ENCODE measurements at regions not wholly inside any gene's neighbourhood (a gene's known extent, or its start where the extent isn't known, plus 50 kb on each side); places are given as distances from the start of the nearest gene placed in this dataset.
"Not testable (repeated sequence)": the region's sequence is repeated elsewhere in the genome, so short reads cannot be mapped to it uniquely, and the experiment has no call there.

DNA sequence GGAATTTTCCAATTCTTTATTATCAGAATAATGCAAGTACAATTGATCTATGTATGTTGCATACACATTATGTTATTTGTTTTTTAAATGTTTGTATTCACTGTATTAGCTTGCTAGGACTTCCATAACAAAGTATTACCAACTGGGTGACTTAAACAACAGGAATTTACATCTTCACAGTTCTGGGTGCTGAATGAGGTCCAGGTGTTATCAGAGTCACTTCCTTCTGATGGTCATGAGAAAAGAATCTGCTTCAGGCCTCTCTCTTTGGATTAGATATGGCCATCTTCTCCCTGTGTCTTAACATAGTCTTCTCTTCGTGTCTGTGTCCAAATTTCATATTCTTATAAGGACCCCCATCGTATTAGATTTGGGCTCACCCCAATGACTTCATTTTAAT is 229.1 kb upstream of the TRPC7 start:
- no peaks in the 10 kb centered on the region for H3K36me3 Mint-ChIP-seq (ENCODE audit: low read depth)
- no peaks in the 10 kb centered on the region for H3K4me1 Mint-ChIP-seq (ENCODE audit: low read depth)
- ChIA-PET POLR2A (no interaction called here), CTCF (no interaction called here)
- H3K27ac Mint-ChIP-seq, result no peak overlapping the region
- H3K4me3 Mint-ChIP-seq, result no peak overlapping the region
- DNase-seq (no peak), ATAC-seq (no peak)
- H3K27me3 Mint-ChIP-seq (ENCODE audit: low read depth), result no peaks in the 10 kb centered on the region
- H3K9me3 Mint-ChIP-seq (ENCODE audit: insufficient read depth), result no peaks in the 10 kb centered on the region

DNA sequence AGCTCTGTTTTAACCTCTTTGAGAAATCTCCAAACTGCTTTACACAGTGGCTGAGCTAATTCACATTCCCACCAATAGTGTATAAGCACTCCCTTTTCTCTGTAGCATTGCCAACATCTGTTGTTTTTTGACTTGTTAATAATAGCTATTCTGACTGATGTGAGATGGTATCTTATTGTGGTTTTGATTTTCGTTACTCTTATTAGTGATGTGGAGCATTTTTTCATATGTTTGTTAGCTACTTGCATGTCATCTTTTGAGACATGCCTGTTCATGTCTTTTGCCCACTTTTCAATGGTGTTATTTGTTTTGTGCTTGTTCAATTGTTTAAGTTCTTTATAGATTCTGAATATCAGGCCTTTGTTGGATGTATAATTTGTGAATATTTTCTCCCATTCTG is 225.2 kb upstream of the TRPC7 start:
- Mint-ChIP-seq H3K4me1 (ENCODE audit: low read depth) (no peaks in the 10 kb centered on the region), H3K27ac (no peak overlapping the region), H3K27me3 (ENCODE audit: low read depth) (no peaks in the 10 kb centered on the region), H3K4me3 (no peak overlapping the region), H3K36me3 (ENCODE audit: low read depth) (no peaks in the 10 kb centered on the region), H3K9me3 (ENCODE audit: insufficient read depth) (no peaks in the 10 kb centered on the region)
- ChIA-PET POLR2A (no interaction called here), CTCF (no interaction called here)
- no peak for DNase-seq
- no peak for ATAC-seq

DNA sequence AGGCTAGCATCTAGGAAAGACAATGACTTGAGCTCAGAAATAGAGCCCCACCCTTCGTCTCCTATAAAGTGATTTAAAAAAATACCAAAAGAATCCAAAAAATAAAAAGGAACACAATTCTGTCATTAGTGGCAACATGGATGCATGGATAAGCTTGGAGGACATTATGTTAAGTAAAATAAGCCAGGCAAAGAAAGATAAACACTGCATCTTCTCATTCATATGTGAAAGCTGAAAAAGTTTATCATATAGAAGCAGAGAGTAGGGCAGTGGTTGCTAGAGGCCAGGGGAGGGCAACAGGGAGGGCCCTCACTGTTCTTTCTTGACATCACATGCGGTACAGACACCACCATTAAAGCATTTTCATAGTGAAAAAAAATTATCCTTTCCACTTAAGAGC is 220.9 kb upstream of the TRPC7 start:
- Mint-ChIP-seq H3K36me3 (ENCODE audit: low read depth) (no peaks in the 10 kb centered on the region), H3K27me3 (ENCODE audit: low read depth) (no peaks in the 10 kb centered on the region), H3K9me3 (ENCODE audit: insufficient read depth) (no peaks in the 10 kb centered on the region), H3K4me1 (ENCODE audit: low read depth) (no peaks in the 10 kb centered on the region), H3K4me3 (no peak overlapping the region), H3K27ac (no peak overlapping the region)
- ChIA-PET POLR2A (no interaction called here), CTCF (interaction anchor here (0.8 kb wide), 1 partner anchor 894 kb away, joined by 4 read pairs; no protein-coding TSS in a partner anchor)
- ATAC-seq (no peak), DNase-seq (no peak)

DNA sequence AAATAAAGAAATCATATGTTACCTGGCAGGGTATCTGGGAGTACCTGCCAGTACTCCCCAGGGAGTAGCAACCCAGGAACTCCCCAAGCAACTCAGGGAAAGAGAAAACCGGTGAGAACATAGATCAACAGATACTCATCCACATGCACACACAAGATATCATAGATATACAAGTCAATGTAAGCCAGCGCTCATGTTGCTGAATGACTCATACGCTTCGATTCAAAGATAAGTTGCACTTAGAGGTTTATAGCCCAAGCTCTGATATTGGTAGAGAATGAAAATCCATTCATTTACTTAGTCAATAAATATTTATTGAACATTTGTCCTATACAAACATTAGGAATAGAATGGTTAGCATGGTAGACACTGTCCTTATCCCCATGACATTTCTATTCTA is 219.1 kb upstream of the TRPC7 start:
- no peak for DNase-seq
- CTCF ChIA-PET, result no interaction called here
- Mint-ChIP-seq H3K4me3 (no peak overlapping the region), H3K4me1 (ENCODE audit: low read depth) (no peaks in the 10 kb centered on the region), H3K27ac (no peak overlapping the region), H3K9me3 (ENCODE audit: insufficient read depth) (no peaks in the 10 kb centered on the region), H3K36me3 (ENCODE audit: low read depth) (no peaks in the 10 kb centered on the region), H3K27me3 (ENCODE audit: low read depth) (no peaks in the 10 kb centered on the region)
- ATAC-seq, result no peak
- POLR2A ChIA-PET, result no interaction called here

DNA sequence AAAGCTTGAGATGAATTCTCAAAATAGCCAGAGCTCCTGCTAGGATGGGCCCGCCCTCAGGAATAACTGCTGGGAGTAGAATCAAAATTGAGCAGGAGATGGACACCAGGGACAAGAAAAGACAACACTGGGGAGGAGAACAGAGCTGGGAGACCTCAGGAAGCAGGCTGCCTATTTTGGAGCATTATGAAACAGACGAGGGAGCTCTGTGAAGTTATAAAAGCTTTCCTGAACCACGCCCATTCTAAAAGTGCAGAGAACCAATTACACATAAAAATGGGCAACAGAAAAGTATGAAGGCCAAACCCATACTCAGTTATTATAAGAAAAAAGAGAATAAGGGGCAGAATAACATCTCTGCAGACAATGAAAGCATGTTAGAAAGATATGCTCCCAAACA is 213.9 kb upstream of the TRPC7 start:
- ATAC-seq (no peak), DNase-seq (no peak)
- ChIA-PET CTCF (no interaction called here), POLR2A (no interaction called here)
- H3K9me3 Mint-ChIP-seq (ENCODE audit: insufficient read depth), result no peaks in the 10 kb centered on the region
- no peak overlapping the region for H3K27ac Mint-ChIP-seq
- H3K4me3 Mint-ChIP-seq, result no peak overlapping the region
- no peaks in the 10 kb centered on the region for H3K4me1 Mint-ChIP-seq (ENCODE audit: low read depth)
- H3K36me3 Mint-ChIP-seq (ENCODE audit: low read depth), result no peaks in the 10 kb centered on the region
- no peaks in the 10 kb centered on the region for H3K27me3 Mint-ChIP-seq (ENCODE audit: low read depth)

DNA sequence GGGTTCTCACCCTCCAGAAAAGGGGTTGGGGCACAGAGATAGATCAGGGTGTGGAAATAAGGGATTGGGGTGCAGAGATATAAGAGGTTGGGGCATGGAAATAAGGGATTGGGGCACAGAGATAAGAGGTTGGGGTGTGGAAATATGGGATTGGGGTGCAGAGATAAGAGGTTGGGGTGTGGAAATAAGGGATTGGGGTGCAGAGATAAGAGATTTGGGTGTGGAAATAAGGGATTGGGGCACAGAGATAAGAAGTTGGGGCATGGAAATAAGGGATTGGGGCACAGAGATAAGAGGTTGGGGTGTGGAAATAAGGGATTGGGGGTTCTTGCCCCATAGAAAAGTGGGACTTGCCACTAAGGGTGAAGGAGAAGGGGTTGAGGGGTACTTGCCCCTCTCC is 204.5 kb upstream of the TRPC7 start:
- H3K36me3 Mint-ChIP-seq (ENCODE audit: low read depth); DNase-seq; H3K9me3 Mint-ChIP-seq (ENCODE audit: insufficient read depth); H3K27me3 Mint-ChIP-seq (ENCODE audit: low read depth); POLR2A ChIA-PET; H3K4me1 Mint-ChIP-seq (ENCODE audit: low read depth); CTCF ChIA-PET; ATAC-seq; H3K4me3 Mint-ChIP-seq; H3K27ac Mint-ChIP-seq: not testable (repeated sequence)

DNA sequence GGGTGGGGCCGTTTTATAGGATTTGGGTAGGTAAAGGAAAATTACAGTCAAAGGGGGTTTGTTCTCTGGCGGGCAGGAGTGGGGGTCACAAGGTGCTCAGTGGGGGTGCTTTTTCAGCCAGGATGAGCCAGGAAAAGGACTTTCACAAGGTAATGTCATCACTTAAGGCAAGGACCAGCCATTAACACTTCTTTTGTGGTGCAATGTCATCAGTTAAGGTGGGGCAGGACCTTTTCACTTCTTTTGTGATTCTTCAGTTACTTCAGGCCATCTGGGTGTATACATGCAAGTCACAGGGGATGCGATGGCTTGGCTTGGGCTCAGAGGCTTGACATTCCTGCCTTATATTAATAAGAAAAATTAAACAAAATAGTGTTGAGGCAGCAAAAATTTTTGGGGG is 200.1 kb upstream of the TRPC7 start:
- POLR2A ChIA-PET, result not testable (repeated sequence)

DNA sequence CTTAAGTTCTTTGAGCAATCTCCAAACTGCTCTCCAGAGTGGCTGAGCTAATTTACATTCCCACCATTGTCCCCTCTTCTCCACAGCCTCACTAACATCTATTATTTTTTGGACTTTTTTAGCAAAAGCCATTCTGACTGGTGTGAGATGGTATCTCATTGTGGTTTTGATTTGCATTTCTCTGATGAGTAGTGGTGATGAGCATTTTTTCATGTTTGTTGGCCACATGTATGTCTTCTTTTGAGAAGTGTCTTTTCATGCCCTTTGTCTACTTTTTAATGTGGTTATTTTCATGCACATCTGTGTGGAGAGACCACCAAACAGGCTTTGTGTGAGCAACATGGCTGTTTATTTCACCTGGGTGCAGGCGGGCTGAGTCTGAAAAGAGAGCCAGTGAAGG is 199.7 kb upstream of the TRPC7 start:
- H3K4me3 Mint-ChIP-seq; H3K27ac Mint-ChIP-seq; POLR2A ChIA-PET; H3K36me3 Mint-ChIP-seq (ENCODE audit: low read depth); H3K27me3 Mint-ChIP-seq (ENCODE audit: low read depth); H3K9me3 Mint-ChIP-seq (ENCODE audit: insufficient read depth); DNase-seq; CTCF ChIA-PET; H3K4me1 Mint-ChIP-seq (ENCODE audit: low read depth); ATAC-seq: not testable (repeated sequence)

More for the DNA sequence above, 200.1 kb upstream of the TRPC7 start:
- H3K4me3 Mint-ChIP-seq; H3K27me3 Mint-ChIP-seq (ENCODE audit: low read depth); DNase-seq; H3K9me3 Mint-ChIP-seq (ENCODE audit: insufficient read depth); ATAC-seq; H3K36me3 Mint-ChIP-seq (ENCODE audit: low read depth); H3K27ac Mint-ChIP-seq; H3K4me1 Mint-ChIP-seq (ENCODE audit: low read depth); CTCF ChIA-PET: not testable (repeated sequence)

DNA sequence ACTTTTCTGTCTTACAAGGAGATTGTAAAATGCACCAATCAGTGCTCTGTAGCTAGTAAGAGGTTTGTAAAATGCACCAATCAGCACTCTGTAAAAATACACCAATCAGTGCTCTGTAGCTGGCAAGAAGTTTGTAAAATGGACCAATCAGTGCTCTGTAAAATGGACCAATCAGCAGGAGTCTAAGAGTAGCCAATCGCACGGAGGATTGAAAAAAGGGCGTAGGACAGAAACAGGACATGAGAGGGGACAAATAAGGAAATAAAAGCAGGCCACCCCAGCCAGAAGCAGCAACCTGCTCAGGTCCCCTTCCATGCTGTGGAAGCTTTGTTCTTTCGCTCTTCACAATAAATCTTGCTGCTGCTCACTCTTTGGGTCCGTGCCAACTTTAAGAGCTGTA is 199.1 kb upstream of the TRPC7 start:
- CTCF ChIA-PET; H3K27me3 Mint-ChIP-seq (ENCODE audit: low read depth); H3K4me3 Mint-ChIP-seq; H3K4me1 Mint-ChIP-seq (ENCODE audit: low read depth); ATAC-seq; POLR2A ChIA-PET; DNase-seq; H3K36me3 Mint-ChIP-seq (ENCODE audit: low read depth); H3K27ac Mint-ChIP-seq; H3K9me3 Mint-ChIP-seq (ENCODE audit: insufficient read depth): not testable (repeated sequence)

DNA sequence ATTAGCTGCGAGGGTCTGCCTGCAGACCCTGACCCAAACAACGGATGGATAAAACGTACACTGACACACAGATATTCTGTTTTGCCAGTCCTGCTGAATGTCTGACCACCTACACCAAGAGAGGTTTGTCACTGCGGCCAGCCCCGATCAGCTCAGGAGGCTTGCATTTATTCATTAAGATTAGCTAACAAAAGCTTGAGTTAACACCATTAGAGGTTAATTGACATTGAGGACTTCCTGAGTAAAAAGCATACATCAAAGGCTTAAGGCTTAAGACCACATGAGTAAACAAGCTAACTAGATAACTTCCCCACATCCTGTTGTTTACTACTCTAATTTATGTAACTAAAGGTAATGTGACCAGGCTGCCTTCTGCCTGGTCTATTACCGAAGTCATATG is 198.1 kb upstream of the TRPC7 start:
- H3K4me3 Mint-ChIP-seq, result no peak overlapping the region
- peaks cover 5% of the 10 kb centered on the region for H3K4me1 Mint-ChIP-seq (ENCODE audit: low read depth)
- CTCF ChIA-PET, result no interaction called here
- POLR2A ChIA-PET, result no interaction called here
- no peaks in the 10 kb centered on the region for H3K9me3 Mint-ChIP-seq (ENCODE audit: insufficient read depth)
- no peak for ATAC-seq
- no peak overlapping the region for H3K27ac Mint-ChIP-seq
- no peaks in the 10 kb centered on the region for H3K27me3 Mint-ChIP-seq (ENCODE audit: low read depth)
- no peaks in the 10 kb centered on the region for H3K36me3 Mint-ChIP-seq (ENCODE audit: low read depth)
- DNase-seq, result no peak

DNA sequence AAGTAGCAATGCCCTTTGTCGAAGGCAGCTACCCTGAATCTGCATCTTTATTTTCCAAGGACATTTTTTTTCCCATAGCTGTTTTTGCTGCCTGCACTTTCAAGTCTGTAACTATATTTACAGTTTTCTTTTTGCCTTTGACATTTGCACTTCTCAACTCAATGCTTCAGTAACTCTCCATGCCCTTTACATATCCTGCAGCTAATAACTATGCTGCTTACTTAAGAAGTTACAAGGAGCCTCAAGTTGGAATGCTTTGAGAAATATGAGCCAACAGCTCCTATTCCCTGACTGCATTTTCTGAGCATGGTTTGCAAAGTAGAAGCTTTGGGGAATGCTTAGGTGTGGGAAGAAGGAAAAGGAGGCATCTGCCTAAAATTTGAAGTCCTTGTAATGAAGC is 194.8 kb upstream of the TRPC7 start:
- Mint-ChIP-seq H3K27me3 (ENCODE audit: low read depth) (no peaks in the 10 kb centered on the region), H3K27ac (no peak overlapping the region), H3K9me3 (ENCODE audit: insufficient read depth) (no peaks in the 10 kb centered on the region), H3K36me3 (ENCODE audit: low read depth) (no peaks in the 10 kb centered on the region), H3K4me1 (ENCODE audit: low read depth) (peaks cover 5% of the 10 kb centered on the region), H3K4me3 (no peak overlapping the region)
- ATAC-seq (no peak), DNase-seq (no peak)
- ChIA-PET POLR2A (no interaction called here), CTCF (no interaction called here)

DNA sequence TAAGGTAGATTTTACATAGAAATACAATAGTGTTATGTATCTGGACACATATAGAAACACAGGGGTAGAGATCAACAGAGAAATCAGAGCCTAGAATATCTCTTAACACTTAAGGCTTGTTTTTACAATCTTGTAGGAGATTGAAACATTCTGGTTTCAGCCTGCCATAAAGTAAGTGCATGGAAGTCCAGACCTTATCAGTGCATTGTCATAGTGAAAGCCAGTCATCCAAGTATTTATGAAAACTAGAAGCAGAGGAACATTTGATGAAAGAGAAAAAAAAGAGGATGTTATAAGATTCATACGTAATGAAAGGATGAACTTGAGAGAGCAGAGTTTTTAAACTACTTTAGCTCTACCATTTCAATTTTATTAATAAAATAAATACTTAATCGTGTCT is 194.3 kb upstream of the TRPC7 start:
- POLR2A ChIA-PET, result no interaction called here
- CTCF ChIA-PET, result no interaction called here
- Mint-ChIP-seq H3K4me3 (no peak overlapping the region), H3K4me1 (ENCODE audit: low read depth) (peaks cover 5% of the 10 kb centered on the region), H3K36me3 (ENCODE audit: low read depth) (no peaks in the 10 kb centered on the region), H3K27ac (no peak overlapping the region), H3K27me3 (ENCODE audit: low read depth) (no peaks in the 10 kb centered on the region), H3K9me3 (ENCODE audit: insufficient read depth) (peaks cover 3% of the 10 kb centered on the region)
- DNase-seq (no peak), ATAC-seq (no peak)

DNA sequence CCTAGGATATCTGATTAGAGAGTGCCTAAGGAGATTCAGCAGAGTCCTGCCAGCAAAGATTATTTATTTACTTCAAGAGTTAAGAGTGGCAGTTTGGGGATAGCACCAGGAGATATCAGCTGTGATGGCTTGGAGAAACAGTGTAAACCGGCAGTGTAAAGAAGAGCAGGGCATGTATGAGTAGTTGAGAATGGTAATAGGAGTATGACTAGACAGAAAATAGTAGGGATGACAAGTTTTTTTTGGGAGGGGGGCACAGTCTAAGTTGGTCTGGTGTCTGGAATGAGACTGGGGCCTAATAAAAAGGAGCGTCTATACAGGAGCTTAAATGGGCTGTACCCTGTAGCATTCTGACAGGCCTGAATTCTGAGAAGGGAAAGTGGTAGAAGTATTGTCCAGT is 181.8 kb upstream of the TRPC7 start:
- DNase-seq; H3K36me3 Mint-ChIP-seq (ENCODE audit: low read depth); H3K9me3 Mint-ChIP-seq (ENCODE audit: insufficient read depth); H3K27ac Mint-ChIP-seq; CTCF ChIA-PET; POLR2A ChIA-PET; ATAC-seq; H3K4me3 Mint-ChIP-seq; H3K4me1 Mint-ChIP-seq (ENCODE audit: low read depth); H3K27me3 Mint-ChIP-seq (ENCODE audit: low read depth): not testable (repeated sequence)

DNA sequence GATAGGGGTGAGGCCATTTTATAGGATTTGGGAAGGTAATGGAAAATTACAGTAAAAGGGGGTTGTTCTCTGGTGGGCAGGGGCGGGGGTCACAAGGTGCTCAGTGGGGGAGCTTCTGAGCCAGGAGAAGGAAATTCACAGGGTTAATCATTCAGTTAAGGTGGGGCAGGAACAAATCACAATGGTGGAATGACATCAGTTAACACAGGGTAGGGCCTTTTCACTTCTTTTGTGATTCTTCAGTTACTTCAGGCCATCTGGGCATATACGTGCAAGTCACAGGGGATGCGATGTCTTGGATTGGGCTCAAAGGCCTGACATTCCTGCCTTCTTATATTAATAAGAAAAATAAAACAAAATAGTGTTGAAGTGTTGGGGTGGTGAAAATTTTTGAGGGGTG is 181.1 kb upstream of the TRPC7 start:
- H3K4me3 Mint-ChIP-seq; H3K36me3 Mint-ChIP-seq (ENCODE audit: low read depth); H3K27ac Mint-ChIP-seq; POLR2A ChIA-PET; H3K27me3 Mint-ChIP-seq (ENCODE audit: low read depth); DNase-seq; ATAC-seq; H3K9me3 Mint-ChIP-seq (ENCODE audit: insufficient read depth); H3K4me1 Mint-ChIP-seq (ENCODE audit: low read depth); CTCF ChIA-PET: not testable (repeated sequence)

Measured in activated CD8-positive, alpha-beta T cell treated with anti-CD3 and anti-CD28 coated beads, Interleukin-2, amount 10 ng/mL, durations not matched to agents 7 days and 5 days (primary cell).